ENCODE measurements at regions not wholly inside any gene's neighbourhood (a gene's known extent, or its start where the extent isn't known, plus 50 kb on each side); places are given as distances from the start of the nearest gene placed in this dataset.

DNA sequence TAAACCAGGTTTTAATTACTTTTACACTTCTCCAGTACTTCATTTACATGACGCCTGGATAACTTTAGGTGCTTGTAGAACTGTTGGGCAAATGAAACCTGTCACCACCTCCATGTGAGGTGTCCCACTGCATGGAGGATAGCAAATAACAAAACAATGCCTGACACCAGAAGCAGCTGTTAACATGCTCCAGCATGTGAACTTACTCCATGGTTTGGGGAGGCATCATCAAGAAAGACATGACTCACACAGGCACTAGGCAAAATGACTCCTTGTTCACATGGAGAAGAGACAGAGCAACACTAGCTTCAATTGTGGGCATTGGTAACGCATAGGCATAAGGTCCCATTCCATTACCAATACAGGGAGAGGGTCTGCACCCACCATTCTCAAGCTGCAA is 198.1 kb upstream of the F9 start:
- no peak for TF ChIP-seq CTCF (IDR thresholded peaks at IDR 0.05)
- no peak for TF ChIP-seq POLR2A (IDR thresholded peaks at IDR 0.05)

Measured in esophagus squamous epithelium (tissue), 4 donors.